ENCODE measurements at regions not wholly inside any gene's neighbourhood (a gene's known extent, or its start where the extent isn't known, plus 50 kb on each side); places are given as distances from the start of the nearest gene placed in this dataset.

DNA sequence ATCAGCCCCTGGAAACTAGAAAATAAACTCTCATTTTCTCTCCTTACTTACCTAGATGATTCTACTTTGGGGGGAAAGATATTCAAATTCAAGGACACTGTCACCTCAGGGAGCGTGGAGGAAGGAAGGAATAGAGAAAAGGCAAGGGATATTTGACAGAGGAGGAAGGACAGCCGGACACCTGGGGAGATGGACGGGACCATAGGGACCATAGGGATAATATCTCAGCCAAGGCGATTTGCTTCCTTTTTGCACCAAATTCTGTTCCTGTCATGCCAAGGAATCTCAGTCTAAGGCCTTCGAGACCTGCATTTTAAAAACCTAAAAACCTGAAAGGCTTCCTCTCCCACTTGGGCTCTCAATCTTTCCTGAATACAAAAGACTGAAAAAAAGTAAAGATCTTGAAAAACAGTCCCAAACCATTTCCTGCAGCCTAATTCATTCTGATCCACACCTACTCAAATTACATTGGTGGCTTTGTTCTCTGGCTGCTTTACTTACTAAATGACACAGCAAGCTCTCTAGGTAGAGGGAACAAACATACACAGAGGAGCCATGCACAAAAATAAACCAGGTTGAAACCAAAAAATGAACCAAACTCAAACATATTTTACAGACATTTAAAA, 73.9 kb upstream of the SLC24A5 start:
- DNase-seq (ENCODE audit: low spot score) = no peak

DNA sequence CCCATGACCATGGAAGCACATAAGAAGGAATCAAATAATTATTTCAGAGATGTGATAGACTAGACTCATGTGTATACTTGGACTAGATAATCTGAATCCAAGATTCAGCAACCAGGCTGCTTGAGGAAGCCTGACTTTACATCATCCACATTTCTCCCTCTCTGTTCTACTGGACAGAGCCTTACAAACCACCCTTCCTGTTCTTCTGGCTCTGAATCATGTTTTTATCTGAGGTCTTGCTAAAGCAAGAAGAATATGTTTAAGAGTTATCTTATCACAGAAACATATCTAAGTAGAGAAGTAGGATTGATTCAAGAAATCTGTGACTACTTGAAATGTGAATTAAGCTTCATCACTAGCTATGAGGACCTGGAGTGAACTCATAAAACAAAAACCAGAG, 71.1 kb upstream of the SLC24A5 start:
- DNase-seq (ENCODE audit: low spot score) = no peak

DNA sequence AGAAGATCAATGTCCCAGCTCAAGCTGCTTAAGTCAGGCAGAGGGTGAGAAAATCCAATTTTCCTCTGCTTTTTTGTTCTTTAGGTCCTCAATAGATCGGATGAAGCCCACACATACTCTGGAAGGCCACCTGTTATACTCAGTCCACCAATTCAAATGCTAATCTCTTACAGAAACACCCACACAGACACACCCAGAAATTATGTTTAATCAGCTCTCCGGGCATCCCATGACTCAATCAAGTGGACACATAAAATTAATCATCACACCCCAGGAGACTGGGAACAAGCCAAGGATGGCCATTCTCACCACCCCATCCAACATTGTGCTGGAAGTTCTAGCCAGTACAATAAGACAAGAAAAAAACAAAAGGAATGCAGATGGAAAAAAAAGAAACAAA, 67.8 kb upstream of the SLC24A5 start:
- no peak for DNase-seq (ENCODE audit: low spot score)

- DNase-seq (ENCODE audit: low spot score) = no peak
Measured at GRCh38 chr15:48058371-48058770, 62.4 kb upstream of the SLC24A5 start.

DNA sequence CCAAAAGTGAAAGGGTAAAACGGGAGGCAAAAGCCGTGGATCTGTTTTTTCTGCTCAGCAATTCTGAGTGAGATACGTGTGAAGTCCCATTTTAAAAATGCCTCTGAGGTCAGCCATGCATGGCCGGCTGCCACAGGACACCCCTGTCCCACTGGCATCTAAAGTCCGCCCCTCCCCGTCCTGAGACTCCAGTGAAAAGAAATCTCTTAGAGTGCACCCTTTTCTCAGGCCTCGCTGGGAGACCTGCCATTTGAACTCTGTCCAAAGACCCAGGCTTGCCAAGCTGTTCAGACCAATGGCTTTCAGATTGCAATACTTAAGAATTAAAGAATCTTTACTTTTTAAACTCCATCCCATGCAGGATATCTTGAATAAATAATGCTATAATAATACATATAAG, 61.0 kb upstream of the SLC24A5 start:
- DNase-seq (ENCODE audit: low spot score) = peak; percentile 36

- no peak for DNase-seq (ENCODE audit: low spot score)
Measured at GRCh38 chr15:48060396-48060795, 60.4 kb upstream of the SLC24A5 start.

- no peak for DNase-seq (ENCODE audit: low spot score)
Measured at GRCh38 chr15:48061605-48062004, 59.2 kb upstream of the SLC24A5 start.

GRCh38 chr15:48062148-48062872, 58.5 kb upstream of the SLC24A5 start:
- DNase-seq (ENCODE audit: low spot score) = no peak

GRCh38 chr15:48063411-48063985, 57.3 kb upstream of the SLC24A5 start:
- DNase-seq (ENCODE audit: low spot score) = no peak

- DNase-seq (ENCODE audit: low spot score) = no peak
Measured at GRCh38 chr15:48064421-48064820, 56.4 kb upstream of the SLC24A5 start.

DNA sequence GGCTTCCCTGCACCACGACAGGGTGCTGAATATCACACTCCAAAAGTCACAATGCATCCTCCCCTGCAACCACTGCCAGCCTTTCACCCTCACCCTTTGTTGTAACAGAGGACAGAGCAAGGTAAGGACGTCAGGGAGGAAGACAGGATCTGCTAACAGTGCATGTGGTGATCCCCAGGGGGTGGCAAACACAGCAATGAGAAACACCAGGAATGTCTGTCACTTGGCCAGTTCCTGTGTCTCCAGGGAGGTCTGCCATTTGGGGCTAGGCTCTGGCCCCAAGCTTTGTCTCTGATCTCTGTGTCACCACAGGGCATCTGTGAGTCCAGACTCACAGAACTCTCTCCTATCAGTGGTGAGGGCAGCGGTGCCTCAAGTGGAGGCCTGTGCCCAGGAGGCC, 54.3 kb upstream of the SLC24A5 start:
- no peak for DNase-seq (ENCODE audit: low spot score)

Data from cerebellar cortex (tissue), 1 donor.